ENCODE measurements at regions not wholly inside any gene's neighbourhood (a gene's known extent, or its start where the extent isn't known, plus 50 kb on each side); places are given as distances from the start of the nearest gene placed in this dataset.

GRCh38 chr10:123270806-123271205 is 116.6 kb downstream of the BUB3 start:
- intact Hi-C loops (cut with micrococcal nuclease; ENCODE audit: unreplicated experiment): no loop called here
- 69% methylated on average over 4 of the region's 4 CpGs for WGBS (ENCODE audit: low lambda C conversion rate)
- DNase-seq (ENCODE audit: low spot score) (no peak), ATAC-seq (no peak), FAIRE-seq (no peak)
- POLR2A ChIA-PET: no interaction called here
- in situ Hi-C loops (cut with HindIII; ENCODE audit: extremely low pct_ligation_motif_present, low pct_unique_long_range_greater_than_20kb): no loop called here
- H3K4me2 ChIP-seq (ENCODE audit: low read depth, low read length): no peak overlapping the region
- no peak overlapping the region for H2AFZ ChIP-seq (ENCODE audit: low read length)
- BruUV-seq (replicated peaks): no TSS peak
- TF ChIP-seq KDM1A (CRISPR knock-in tag; IDR thresholded peaks at IDR 0.05): no peak
- TF ChIP-seq FOXP4 (CRISPR knock-in tag; IDR thresholded peaks at IDR 0.05): no peak
- no peak for TF ChIP-seq ZNF784 (CRISPR knock-in tag; IDR thresholded peaks at IDR 0.05; ENCODE audit: borderline replicate concordance)
- TF ChIP-seq SIX1 (CRISPR knock-in tag; IDR thresholded peaks at IDR 0.05; ENCODE audit: borderline replicate concordance): no peak
- no peak for TF ChIP-seq ZBTB34 (CRISPR knock-in tag; IDR thresholded peaks at IDR 0.05)
- no peak for TF ChIP-seq ZNF331 (CRISPR knock-in tag; IDR thresholded peaks at IDR 0.05)
- no peak for TF ChIP-seq HIVEP1 (CRISPR knock-in tag; IDR thresholded peaks at IDR 0.05)
- no peak for TF ChIP-seq ZNF747 (CRISPR knock-in tag; IDR thresholded peaks at IDR 0.05; ENCODE audit: borderline replicate concordance)
- no peak overlapping the region for H3K9ac ChIP-seq (ENCODE audit: insufficient read depth, low read depth, low read length)
- peaks cover 7% of the 10 kb centered on the region; the same call in 1 of the 2 replicates for H3K4me1 ChIP-seq (ENCODE audit: insufficient read depth, low read length)
- no peak overlapping the region for H3K4me3 ChIP-seq (replicated peaks in 1 of 3; ENCODE audit: insufficient read depth in 1 of 3, low read depth in 2 of 3, low read length in 3 of 3)
- H3K36me3 ChIP-seq (replicated peaks in 1 of 2; ENCODE audit: control insufficient read depth in 1 of 2, insufficient read depth in 2 of 2, low read length in 2 of 2): no peaks in the 10 kb centered on the region
- no peaks in the 10 kb centered on the region for H3K79me2 ChIP-seq (ENCODE audit: insufficient read depth, low read length)
- CTCF ChIA-PET (ENCODE audit: low intra/inter-chr PET ratio, low total read pairs): no interaction called here
- H3K27ac ChIP-seq (ENCODE audit: extremely low read length, insufficient read depth, low read length): no peak overlapping the region
- no peaks in the 10 kb centered on the region for H3K9me3 ChIP-seq (ENCODE audit: low read length)
- H4K20me1 ChIP-seq (ENCODE audit: insufficient read depth, low read length): no peaks in the 10 kb centered on the region
- peaks cover 2 to 4% of the 10 kb centered on the region in 2 experiments; a peak in 2 of 5 replicates for H3K27me3 ChIP-seq (ENCODE audit: control insufficient read depth in 1 of 2, insufficient read depth in 2 of 2, low read length in 2 of 2)

All from HepG2 (cell line).